Cardiac septum (tissue), 1 donor: ENCODE measurements at regions not wholly inside any gene's neighbourhood (a gene's known extent, or its start where the extent isn't known, plus 50 kb on each side); places are given as distances from the start of the nearest gene placed in this dataset.

ENCODE experiments used
- DNase-seq: peaks from one replicate; pipeline ENCODE4 v3.0.0-alpha.2; 2020; ENCODE audit warnings: low spot score
- intact Hi-C: fragments of 100-400 bp; cut with DNase I; formaldehyde crosslinking; loops from one replicate; pipeline ENCODE4 v1.14.0; 2022
- donor health status: DM: no; HTN: no; CAD: no.

GRCh38 chr5:107325866-107326265, 344.9 kb downstream of the EFNA5 start:
- intact Hi-C loops = no loop called here

DNA sequence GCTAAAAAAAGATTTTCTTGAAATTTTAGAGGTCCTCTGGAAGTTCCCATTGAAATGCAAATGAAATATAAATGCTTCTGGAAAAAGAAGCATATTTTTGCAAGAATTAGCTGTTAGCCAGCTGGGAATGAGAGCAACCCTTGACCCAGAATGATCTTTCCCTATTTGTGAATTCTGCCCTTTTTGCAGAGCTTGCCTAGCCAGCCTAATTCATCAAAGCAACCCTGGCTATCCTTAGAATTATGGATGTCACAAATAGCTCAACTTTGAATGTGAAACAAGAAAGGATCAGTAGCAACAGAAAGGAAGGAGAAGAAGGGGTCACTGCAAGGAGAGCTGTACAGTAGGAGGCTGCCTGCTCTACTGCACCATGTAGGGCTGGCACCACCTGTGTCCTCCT, 345.9 kb downstream of the EFNA5 start:
- intact Hi-C loops = no loop called here
- DNase-seq = no peak

More at GRCh38 chr5:107325866-107326265, 344.9 kb downstream of the EFNA5 start:
- DNase-seq = no peak

- intact Hi-C loops = no loop called here
- no peak for DNase-seq
Measured at GRCh38 chr5:107324071-107324470, 346.7 kb downstream of the EFNA5 start.

DNA sequence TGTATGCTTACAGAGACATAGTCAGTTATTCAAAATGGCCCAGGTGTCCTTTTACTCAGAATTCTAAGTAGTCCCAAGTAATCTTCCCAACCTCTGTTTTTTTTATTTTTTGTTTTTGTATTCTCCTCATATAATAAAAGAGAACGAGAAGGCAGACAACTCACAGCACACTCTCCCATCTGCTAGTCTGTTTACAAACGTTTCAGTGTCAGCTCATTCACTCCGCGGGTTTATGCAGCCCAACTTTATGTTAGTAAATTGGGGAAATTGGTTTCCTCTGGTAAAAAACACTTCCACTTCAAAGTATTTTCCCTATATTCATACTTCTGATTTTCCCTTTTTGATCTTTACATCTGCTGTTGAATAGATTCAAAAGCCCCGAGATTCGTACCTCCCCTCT, 347.2 kb downstream of the EFNA5 start:
- DNase-seq = no peak
- intact Hi-C loops = no loop called here

DNA sequence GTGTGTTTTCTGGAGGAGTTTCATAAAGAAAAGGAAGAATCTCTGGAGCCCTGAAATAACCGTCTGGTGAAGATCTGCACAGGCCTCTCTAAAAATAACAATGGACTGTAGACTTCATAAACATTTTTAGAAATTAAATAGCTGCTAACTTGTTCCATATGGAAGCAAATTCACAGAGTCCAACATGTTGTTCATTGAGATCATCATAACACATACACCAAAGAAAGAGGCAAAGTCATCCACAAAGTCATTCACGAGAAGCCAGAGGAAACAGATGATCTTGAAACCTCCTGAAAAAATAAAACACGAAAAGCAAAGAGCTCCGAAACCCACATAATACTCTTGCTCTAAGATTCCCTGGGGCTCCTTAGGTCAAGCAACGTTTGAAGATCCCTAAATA, 347.8 kb downstream of the EFNA5 start:
- intact Hi-C loops = no loop called here
- DNase-seq = no peak

GRCh38 chr5:107321906-107322305, 348.8 kb downstream of the EFNA5 start:
- DNase-seq = no peak
- intact Hi-C loops = no loop called here

DNA sequence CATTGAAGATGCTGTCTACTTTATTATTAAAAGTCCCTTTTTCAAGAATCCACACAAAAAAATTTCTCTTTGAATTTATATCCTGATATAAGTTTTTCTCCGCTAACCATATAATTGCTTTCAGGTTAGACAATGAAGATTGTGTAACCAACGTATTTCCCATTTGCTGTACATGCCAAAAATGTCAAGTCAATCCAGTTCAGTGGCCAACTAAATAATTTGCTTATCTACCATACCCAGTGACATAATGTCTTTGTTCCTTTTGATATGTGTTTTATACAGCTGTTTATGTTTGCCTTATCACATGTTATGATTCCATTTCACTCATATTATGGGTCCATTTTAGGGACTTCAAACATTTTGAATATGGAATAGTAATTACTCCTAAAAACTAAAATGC, 349.9 kb downstream of the EFNA5 start:
- no peak for DNase-seq
- intact Hi-C loops = no loop called here

- intact Hi-C loops = no loop called here
- no peak for DNase-seq
Measured at GRCh38 chr5:107320376-107320775, 350.4 kb downstream of the EFNA5 start.

GRCh38 chr5:107319901-107320300, 350.8 kb downstream of the EFNA5 start:
- DNase-seq = no peak
- intact Hi-C loops = no loop called here

DNA sequence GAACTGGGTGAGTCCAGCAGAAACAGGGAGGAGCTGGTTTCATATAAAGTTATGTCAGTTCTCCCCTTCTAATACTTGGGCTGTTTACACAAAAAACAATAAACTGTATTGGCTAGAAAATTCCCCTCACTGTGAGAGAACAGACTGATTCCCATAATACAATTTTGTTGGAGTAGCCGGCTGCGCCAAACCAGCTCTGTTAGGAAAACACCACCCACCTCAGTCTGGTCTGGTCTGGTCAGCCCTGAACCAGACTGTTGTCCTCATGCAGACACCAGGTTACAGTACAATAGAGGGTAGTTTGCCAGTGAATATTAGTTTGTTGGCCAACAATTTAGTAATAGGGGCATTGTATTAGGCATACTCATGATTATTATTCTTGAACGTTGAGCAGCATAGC, 356.4 kb downstream of the EFNA5 start:
- intact Hi-C loops = no loop called here
- no peak for DNase-seq

DNA sequence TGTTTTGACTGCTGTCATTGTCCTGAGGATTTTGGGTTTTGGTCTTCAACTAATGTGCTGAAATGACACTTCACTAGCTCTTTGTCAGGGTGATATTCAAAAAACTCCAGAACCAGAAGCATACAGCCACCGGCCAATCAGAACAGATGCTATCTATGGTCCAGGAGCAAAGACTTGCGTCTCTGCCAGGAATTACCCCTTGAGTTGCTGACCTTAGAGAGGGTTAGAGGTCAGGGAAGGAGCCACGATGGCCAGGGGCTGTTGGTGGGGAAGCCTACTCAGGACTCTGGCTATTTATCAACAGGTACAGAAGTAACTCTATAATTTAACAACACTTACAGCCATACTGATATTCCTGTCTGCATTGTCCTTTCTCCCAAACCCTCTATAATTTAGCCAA, 356.8 kb downstream of the EFNA5 start:
- no peak for DNase-seq
- intact Hi-C loops = no loop called here

- intact Hi-C loops = no loop called here
- no peak for DNase-seq
Measured at GRCh38 chr5:107313098-107313497, 357.6 kb downstream of the EFNA5 start.

DNA sequence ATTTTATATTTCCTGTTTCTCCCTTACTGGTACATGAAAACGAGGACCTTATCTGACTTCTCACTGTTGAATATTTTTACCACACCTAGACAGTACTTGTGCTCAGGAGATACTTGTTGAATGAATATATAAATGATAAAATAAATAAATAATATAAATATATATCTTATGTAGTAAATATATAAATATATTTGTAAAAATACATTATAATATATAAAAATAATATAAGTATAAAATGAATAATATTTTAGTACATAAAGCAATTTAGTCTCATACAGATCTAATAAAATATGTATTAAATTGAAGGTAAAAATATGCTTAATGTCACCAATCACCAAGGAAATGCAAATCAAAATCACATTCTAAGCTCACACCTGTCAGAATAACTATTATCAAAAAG, 360.6 kb downstream of the EFNA5 start:
- intact Hi-C loops = no loop called here
- no peak for DNase-seq

DNA sequence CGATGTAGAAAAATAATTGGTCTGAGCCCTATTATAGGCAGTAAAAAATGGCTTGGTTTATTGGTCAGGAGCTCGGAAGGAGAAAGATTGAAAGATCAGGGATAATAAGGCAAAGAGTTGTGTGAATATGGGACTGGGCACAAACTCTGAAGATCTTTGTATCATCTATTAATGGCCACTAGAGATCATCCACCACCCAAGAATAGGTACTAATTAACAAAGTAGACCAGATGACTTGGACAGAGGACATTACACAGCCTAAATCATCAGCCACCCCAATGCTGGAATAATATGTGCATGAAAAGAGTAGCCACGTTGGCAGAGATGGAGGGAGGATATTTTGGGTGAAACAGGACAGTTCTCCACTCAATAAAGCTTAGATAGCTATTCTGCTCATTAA, 364.1 kb downstream of the EFNA5 start:
- intact Hi-C loops = no loop called here
- no peak for DNase-seq

GRCh38 chr5:107306002-107306401, 364.7 kb downstream of the EFNA5 start:
- no peak for DNase-seq
- intact Hi-C loops = no loop called here

DNA sequence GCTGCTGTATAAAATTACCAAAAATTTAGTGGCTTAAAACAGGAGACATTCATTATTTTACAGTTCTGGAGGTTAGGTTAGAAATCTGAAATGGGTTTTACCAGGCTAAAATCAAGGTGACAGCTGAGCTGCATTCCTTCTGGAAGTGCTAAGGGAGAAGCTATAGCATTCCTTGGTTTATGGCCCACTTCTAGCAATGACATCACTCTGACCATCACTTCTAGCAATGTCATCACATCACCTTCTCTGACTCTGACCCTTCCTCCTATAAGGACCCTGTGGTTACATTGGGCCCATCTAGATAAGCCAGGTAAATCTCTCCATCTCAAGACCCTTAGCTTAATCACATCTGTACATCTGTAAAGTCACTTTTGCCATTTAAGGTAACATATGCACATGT, 366.1 kb downstream of the EFNA5 start:
- no peak for DNase-seq
- intact Hi-C loops = no loop called here

DNA sequence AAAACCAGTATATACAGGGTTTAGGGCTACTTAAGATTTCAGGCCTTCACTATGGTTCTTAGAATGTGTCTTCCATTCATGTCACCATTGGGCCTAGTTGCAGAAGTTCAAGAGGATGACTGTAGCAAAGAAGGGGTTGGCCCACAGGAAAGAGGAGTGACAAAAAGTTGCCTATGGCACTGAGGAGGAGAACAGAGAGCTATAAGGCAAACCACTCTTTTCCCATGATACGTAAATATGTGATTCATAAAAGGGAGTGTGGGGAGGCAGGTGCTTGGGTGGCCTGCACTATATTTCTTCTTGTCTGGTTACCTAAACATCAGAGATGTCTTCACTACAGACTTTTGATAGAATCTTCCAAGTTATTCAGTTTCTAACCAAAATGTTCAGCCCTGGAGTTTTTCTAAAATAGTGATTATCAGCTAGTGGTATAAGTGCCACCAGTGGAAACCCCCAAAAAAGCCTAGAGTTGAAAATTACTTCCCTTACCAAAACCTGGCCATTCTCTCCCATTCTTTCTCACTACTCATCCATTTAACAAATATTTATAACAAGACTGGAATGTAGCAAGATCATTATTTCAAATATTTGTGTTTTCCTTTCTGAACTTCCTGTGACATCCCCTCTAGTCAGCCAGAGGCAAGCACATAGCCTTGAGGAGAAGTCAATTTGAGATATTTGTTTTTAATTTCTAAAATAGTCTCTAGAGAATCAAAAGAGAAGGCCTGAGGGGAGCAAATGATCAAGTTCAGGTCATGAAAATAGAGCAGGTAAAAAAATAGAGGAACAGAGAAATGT, 367.4 kb downstream of the EFNA5 start:
- intact Hi-C loops = no loop called here
- DNase-seq = no peak

DNA sequence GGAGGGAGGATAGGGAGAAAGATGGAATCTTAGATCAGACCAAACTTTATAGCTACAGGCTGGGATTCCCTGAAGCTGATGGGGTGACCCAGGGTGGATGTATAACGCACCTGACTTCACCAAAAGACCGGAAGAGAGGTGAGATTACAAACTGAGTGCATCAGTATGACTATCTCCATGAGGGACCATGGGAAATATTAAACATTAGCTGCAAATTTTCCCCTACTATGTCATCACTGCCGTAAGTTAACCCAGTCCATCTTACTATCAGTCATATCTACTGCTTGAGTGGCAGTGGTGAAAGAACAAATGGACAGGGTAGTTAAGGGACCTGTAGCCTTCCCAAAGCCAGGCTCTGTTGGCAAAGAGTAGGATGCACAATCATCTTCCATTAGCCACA, 368.3 kb downstream of the EFNA5 start:
- intact Hi-C loops = no loop called here

DNA sequence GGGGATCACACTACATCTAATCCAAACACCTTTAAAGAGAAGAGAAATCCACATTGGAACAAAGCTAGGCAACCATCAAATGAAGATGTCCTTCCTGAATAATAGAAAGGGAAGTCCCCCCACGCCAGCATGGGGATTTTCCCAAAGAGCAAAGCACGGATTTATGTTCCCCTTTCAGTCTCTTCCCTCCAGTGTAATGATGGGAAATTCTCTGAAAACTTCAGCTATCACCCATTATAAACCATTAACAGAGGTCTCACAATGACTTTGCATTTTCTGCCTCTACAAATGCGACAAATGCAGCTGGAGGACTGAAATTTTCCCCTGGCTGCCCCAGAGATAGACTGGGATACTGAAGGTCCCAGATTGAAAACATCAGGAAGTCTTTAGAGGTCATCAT, 368.7 kb downstream of the EFNA5 start:
- DNase-seq = no peak
- intact Hi-C loops = no loop called here

More for the DNA sequence above, 368.3 kb downstream of the EFNA5 start:
- DNase-seq = no peak

- intact Hi-C loops = no loop called here
- no peak for DNase-seq
Measured at GRCh38 chr5:107300721-107301327, 369.9 kb downstream of the EFNA5 start.

GRCh38 chr5:107296572-107296971, 374.2 kb downstream of the EFNA5 start:
- DNase-seq = no peak
- intact Hi-C loops = no loop called here

DNA sequence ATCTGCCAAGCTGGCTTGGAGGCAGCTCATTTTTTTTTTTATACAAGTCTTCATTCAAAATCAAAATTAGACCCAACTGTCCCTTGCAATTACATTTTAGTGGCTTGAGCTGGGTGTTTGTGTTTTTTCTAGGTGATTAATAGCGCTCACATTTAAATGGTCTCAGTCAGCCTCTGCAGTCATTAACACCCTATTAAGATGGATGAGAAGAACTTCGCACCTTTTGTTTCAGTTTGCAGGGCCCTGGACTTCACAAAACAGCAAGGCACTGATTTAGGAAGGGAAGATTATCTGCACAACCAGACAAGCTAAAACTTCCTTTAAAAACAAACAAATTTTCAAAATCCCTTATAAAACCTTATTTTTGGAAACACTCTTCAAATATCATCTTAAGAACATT, 374.8 kb downstream of the EFNA5 start:
- intact Hi-C loops = no loop called here
- no peak for DNase-seq
